H9 (cell line): ENCODE measurements at regions not wholly inside any gene's neighbourhood (a gene's known extent, or its start where the extent isn't known, plus 50 kb on each side); places are given as distances from the start of the nearest gene placed in this dataset.

Source experiments
- DNase-seq: peaks from one replicate; pipeline ENCODE4 v3.0.0-alpha.2; 2017
- H2AFZ ChIP-seq: one replicate; pipeline ENCODE4 v1.6.1; 2013; ENCODE audit warnings: mild to moderate bottlenecking, low read length, control low read depth, moderate library complexity
- H2AK5ac ChIP-seq: 2 replicates; pipeline ENCODE4 v1.6.1; 2013; ENCODE audit warnings: low read length, control low read depth, mixed read lengths; ENCODE audit not compliant: insufficient read length
- H2BK120ac ChIP-seq: one replicate; pipeline ENCODE4 v1.6.1; 2013; ENCODE audit warnings: low read depth, mild to moderate bottlenecking, low read length, control low read depth, inconsistent platforms; ENCODE audit not compliant: poor library complexity, severe bottlenecking
- H2BK12ac ChIP-seq: 2 replicates; pipeline ENCODE4 v1.6.1; 2013; ENCODE audit warnings: low read length, control low read depth, mixed read lengths, low read depth; ENCODE audit not compliant: insufficient read length
- H2BK15ac ChIP-seq: 2 replicates; pipeline ENCODE4 v1.6.1; 2013; ENCODE audit warnings: low read depth, low read length, control low read depth
- H2BK20ac ChIP-seq: one replicate; pipeline ENCODE4 v1.6.1; 2013; ENCODE audit warnings: low read depth, mild to moderate bottlenecking, low read length, control low read depth, inconsistent platforms; ENCODE audit not compliant: poor library complexity, severe bottlenecking
- H2BK5ac ChIP-seq: 2 replicates; pipeline ENCODE4 v1.6.1; 2013; ENCODE audit warnings: low read length, control low read depth, mixed read lengths; ENCODE audit not compliant: insufficient read length
- H3K14ac ChIP-seq: 2 replicates; pipeline ENCODE4 v1.6.1; 2013; ENCODE audit warnings: low read length, control low read depth; ENCODE audit not compliant: insufficient read depth
- H3K18ac ChIP-seq: 2 replicates; pipeline ENCODE4 v1.6.1; 2013; ENCODE audit warnings: low read depth, mild to moderate bottlenecking, mixed read lengths, low read length, control low read depth; ENCODE audit not compliant: insufficient read length
- H3K23ac ChIP-seq: 2 replicates; pipeline ENCODE4 v1.6.1; 2013; ENCODE audit warnings: low read length, control low read depth, mixed read lengths, low read depth; ENCODE audit not compliant: insufficient read length
- H3K23me2 ChIP-seq: 2 replicates; pipeline ENCODE4 v1.6.1; 2013; ENCODE audit warnings: low read depth, mild to moderate bottlenecking, mixed read lengths, low read length, control low read depth; ENCODE audit not compliant: insufficient read length, poor library complexity, severe bottlenecking
- H3K27ac ChIP-seq: 2 replicates; pipeline ENCODE4 v1.5.1; 2013; ENCODE audit warnings: low read length, control low read depth, mixed read lengths, low read depth; ENCODE audit not compliant: insufficient read length
- H3K27me3 ChIP-seq: 2 replicates; pipeline ENCODE4 v1.6.1; 2013; ENCODE audit warnings: low read length, control low read depth, inconsistent platforms; ENCODE audit not compliant: insufficient read depth
- H3K4ac ChIP-seq: 2 replicates; pipeline ENCODE4 v1.6.1; 2013; ENCODE audit warnings: low read depth, mild to moderate bottlenecking, control low read depth, inconsistent platforms, low read length, moderate library complexity
- H3K4me1 ChIP-seq: 2 replicates; pipeline ENCODE4 v1.6.1; 2013; ENCODE audit warnings: low read length, control low read depth, inconsistent platforms; ENCODE audit not compliant: insufficient read depth
- H3K4me2 ChIP-seq: 2 replicates; pipeline ENCODE4 v1.6.1; 2013; ENCODE audit warnings: low read length, control low read depth, mixed read lengths; ENCODE audit not compliant: insufficient read length, insufficient read depth
- H3K56ac ChIP-seq: 2 replicates; pipeline ENCODE4 v1.6.1; 2013; ENCODE audit warnings: low read depth, mild to moderate bottlenecking, mixed read lengths, low read length, control low read depth; ENCODE audit not compliant: insufficient read length
- H3K79me1 ChIP-seq: 2 replicates; pipeline ENCODE4 v1.6.1; 2013; ENCODE audit warnings: low read depth, mild to moderate bottlenecking, moderate library complexity, low read length, control low read depth, inconsistent platforms; ENCODE audit not compliant: insufficient read depth, poor library complexity, severe bottlenecking
- H3K79me2 ChIP-seq: 2 replicates; pipeline ENCODE4 v1.6.1; 2013; ENCODE audit warnings: low read length, control low read depth, inconsistent platforms; ENCODE audit not compliant: insufficient read depth
- H3K9ac ChIP-seq: 2 replicates; pipeline ENCODE4 v1.6.1; 2013; ENCODE audit warnings: low read length, control low read depth, mixed read lengths; ENCODE audit not compliant: insufficient read length; ENCODE audit errors: extremely low read depth
- H3K9me3 ChIP-seq: one replicate; pipeline ENCODE4 v1.6.1; 2013; ENCODE audit warnings: low read depth, low read length, inconsistent platforms; ENCODE audit not compliant: control insufficient read depth
- H3T11ph ChIP-seq: one replicate; pipeline ENCODE4 v1.6.1; 2013; ENCODE audit warnings: mild to moderate bottlenecking, low read length, control low read depth, inconsistent platforms
- H4K20me1 ChIP-seq: one replicate; pipeline ENCODE4 v1.6.1; 2013; ENCODE audit not compliant: control insufficient read depth, insufficient read length, insufficient read depth
- H4K5ac ChIP-seq: 2 replicates; pipeline ENCODE4 v1.6.1; 2013; ENCODE audit warnings: low read depth, mild to moderate bottlenecking, mixed read lengths, low read length, control low read depth; ENCODE audit not compliant: insufficient read length
- H4K8ac ChIP-seq: replicated peaks from 2 replicates; pipeline ENCODE4 v1.6.1; 2013; ENCODE audit warnings: low read length, control low read depth, mixed read lengths, low read depth; ENCODE audit not compliant: insufficient read length
- H4K91ac ChIP-seq: 2 replicates; pipeline ENCODE4 v1.6.1; 2013; ENCODE audit warnings: low read depth, mild to moderate bottlenecking, moderate library complexity, mixed read lengths, low read length, control low read depth; ENCODE audit not compliant: insufficient read length
- H3K27ac Mint-ChIP-seq, 3 experiments: 2 replicates in 2 of 3; 3 replicates in 1 of 3; pipeline ENCODE4 v1.8.0; 2020 to 2021; ENCODE audit warnings: mixed read lengths in 3 of 3, mild to moderate bottlenecking in 1 of 3, moderate library complexity in 1 of 3
- H3K27me3 Mint-ChIP-seq: 2 replicates; pipeline ENCODE4 v1.8.0; 2021; ENCODE audit warnings: low read depth, mild to moderate bottlenecking, moderate library complexity, mixed read lengths
- H3K36me3 Mint-ChIP-seq, 3 experiments: 2 replicates in 2 of 3; 3 replicates in 1 of 3; pipeline ENCODE4 v1.8.0; 2020 to 2021; ENCODE audit warnings: low read depth in 3 of 3, mixed read lengths in 3 of 3; ENCODE audit not compliant: insufficient read depth in 1 of 3
- H3K4me1 Mint-ChIP-seq, 2 experiments: 2 replicates each; pipeline ENCODE4 v1.8.0; 2020; ENCODE audit warnings: mixed read lengths in 2 of 2
- H3K4me3 Mint-ChIP-seq, 2 experiments: 2 replicates in 1 of 2; 3 replicates in 1 of 2; pipeline ENCODE4 v1.8.0; 2020 to 2021; ENCODE audit warnings: mild to moderate bottlenecking in 2 of 2, mixed read lengths in 2 of 2, moderate library complexity in 1 of 2
- H3K9me3 Mint-ChIP-seq, 2 experiments: 2 replicates in 1 of 2; 3 replicates in 1 of 2; pipeline ENCODE4 v1.8.0; 2020; ENCODE audit warnings: mild to moderate bottlenecking in 2 of 2, mixed read lengths in 2 of 2, moderate library complexity in 1 of 2
- WGBS: extraction: QIAGEN DNeasy Blood & Tissue Kit; methylation state at CpG from one replicate; pipeline ENCODE4 v1.1.7; 2013; ENCODE audit warnings: missing lambda C conversion rate, low lambda C conversion rate, mixed read lengths; ENCODE audit not compliant: insufficient read length; ENCODE audit errors: extremely low coverage; 5-methylcytosine and 5-hydroxymethylcytosine counted together
- TF ChIP-seq, protein P1 (sequence below): fragments of 200-600 bp; sonication (generic); conservative IDR thresholded peaks from 3 replicates; pipeline ENCODE4 v1.8.0; 2021; ENCODE audit warnings: antibody characterized with exemption, mild to moderate bottlenecking

DNA sequence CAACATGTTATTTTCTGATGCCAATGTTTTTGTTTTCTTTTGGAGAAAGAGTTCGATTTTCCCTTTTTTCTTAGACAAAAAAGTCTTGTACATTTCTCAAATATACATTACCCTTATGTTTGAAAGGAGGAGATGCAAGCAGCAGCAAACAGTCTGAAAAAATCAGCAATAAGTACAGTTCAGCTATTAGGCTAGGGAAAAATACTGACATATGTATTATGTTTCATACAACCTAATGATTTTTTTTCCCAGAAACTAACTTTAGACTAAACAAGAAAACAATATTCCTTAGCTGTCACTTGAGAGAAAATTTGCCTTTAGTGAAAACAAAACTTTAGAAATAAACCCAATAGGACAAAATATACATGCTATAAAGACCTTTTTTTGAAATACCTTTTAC is 1223.5 kb downstream of the SLITRK1 start:
- DNase-seq = no peak
- Histone ChIP-seq H3K4me1 (no peaks in the 10 kb centered on the region), H2BK120ac (no peak overlapping the region), H4K20me1 (no peaks in the 10 kb centered on the region), H3K4me2 (no peak overlapping the region), H2BK15ac (no peak overlapping the region), H3K56ac (no peak overlapping the region), H3K4ac (no peak overlapping the region), H2AK5ac (no peak overlapping the region), H4K91ac (no peak overlapping the region), H3K9me3 (no peaks in the 10 kb centered on the region), H3K27me3 (no peaks in the 10 kb centered on the region), H2AFZ (no peak overlapping the region), H3T11ph (no peak overlapping the region), H3K18ac (no peak overlapping the region), H3K9ac (no peak overlapping the region), H3K14ac (no peak overlapping the region), H2BK5ac (no peak overlapping the region), H3K23me2 (no peaks in the 10 kb centered on the region), H3K27ac (no peak overlapping the region), H2BK20ac (no peak overlapping the region), H4K8ac (no peak overlapping the region), H3K79me1 (no peaks in the 10 kb centered on the region), H3K79me2 (no peaks in the 10 kb centered on the region), H3K23ac (no peak overlapping the region), H2BK12ac (no peak overlapping the region), H4K5ac (no peak overlapping the region)
- TF ChIP-seq, protein P1, sequence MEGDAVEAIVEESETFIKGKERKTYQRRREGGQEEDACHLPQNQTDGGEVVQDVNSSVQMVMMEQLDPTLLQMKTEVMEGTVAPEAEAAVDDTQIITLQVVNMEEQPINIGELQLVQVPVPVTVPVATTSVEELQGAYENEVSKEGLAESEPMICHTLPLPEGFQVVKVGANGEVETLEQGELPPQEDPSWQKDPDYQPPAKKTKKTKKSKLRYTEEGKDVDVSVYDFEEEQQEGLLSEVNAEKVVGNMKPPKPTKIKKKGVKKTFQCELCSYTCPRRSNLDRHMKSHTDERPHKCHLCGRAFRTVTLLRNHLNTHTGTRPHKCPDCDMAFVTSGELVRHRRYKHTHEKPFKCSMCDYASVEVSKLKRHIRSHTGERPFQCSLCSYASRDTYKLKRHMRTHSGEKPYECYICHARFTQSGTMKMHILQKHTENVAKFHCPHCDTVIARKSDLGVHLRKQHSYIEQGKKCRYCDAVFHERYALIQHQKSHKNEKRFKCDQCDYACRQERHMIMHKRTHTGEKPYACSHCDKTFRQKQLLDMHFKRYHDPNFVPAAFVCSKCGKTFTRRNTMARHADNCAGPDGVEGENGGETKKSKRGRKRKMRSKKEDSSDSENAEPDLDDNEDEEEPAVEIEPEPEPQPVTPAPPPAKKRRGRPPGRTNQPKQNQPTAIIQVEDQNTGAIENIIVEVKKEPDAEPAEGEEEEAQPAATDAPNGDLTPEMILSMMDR = no peak
- Mint-ChIP-seq H3K4me3 (no peak overlapping the region), H3K9me3 (no peaks in the 10 kb centered on the region), H3K27me3 (peaks cover 2% of the 10 kb centered on the region; the same call in 1 of the 2 replicates), H3K4me1 (0 out of 4 replicates have a peak, but pooled peaks cover 0 to 2% of the 10 kb centered on the region in 2 experiments), H3K36me3 (no peaks in the 10 kb centered on the region), H3K27ac (no peak overlapping the region)
- WGBS = no CpG with 5 or more reads among the region's 1 CpG
